ENCODE measurements at regions not wholly inside any gene's neighbourhood (a gene's known extent, or its start where the extent isn't known, plus 50 kb on each side); places are given as distances from the start of the nearest gene placed in this dataset.

GRCh38 chr1:60694980-60695379, 387.4 kb upstream of the NFIA start:
- ChIA-PET CTCF (ENCODE audit: partially characterized antibody) (no interaction called here), POLR2A (ENCODE audit: partially characterized antibody) (no interaction called here)
- H4K91ac ChIP-seq (replicated peaks; ENCODE audit: insufficient read length, low read length), result no peak overlapping the region
- no peak overlapping the region for H2BK20ac ChIP-seq (ENCODE audit: low read length)
- no peak overlapping the region for H2AFZ ChIP-seq (ENCODE audit: low read length)
- H3K4ac ChIP-seq (replicated peaks; ENCODE audit: insufficient read length, low read depth, low read length), result no peak overlapping the region
- no peak overlapping the region for H3K18ac ChIP-seq (ENCODE audit: extremely low read depth, low read length)
- H3K23me2 ChIP-seq (ENCODE audit: low read depth, low read length), result no peaks in the 10 kb centered on the region
- WGBS, 2 experiments (ENCODE audit: extremely low coverage in 1 of 2, insufficient coverage in 1 of 2, insufficient read length in 1 of 2, insufficient replicate concordance in 2 of 2, low coverage in 1 of 2, low lambda C conversion rate in 2 of 2, missing lambda C conversion rate in 1 of 2), result 92% methylated on average over 4 of the region's 4 CpGs; no CpG with 5 or more reads in 1 of the 2 experiments
- H3K23ac ChIP-seq (ENCODE audit: insufficient read length), result no peak overlapping the region
- H3K4me1 ChIP-seq (replicated peaks in 1 of 4; ENCODE audit: control insufficient read depth in 3 of 4, insufficient read depth in 4 of 4, low read length in 3 of 4), result no peaks in the 10 kb centered on the region
- DNase-seq (ENCODE audit: low read depth in 1 of 2, low spot score in 2 of 2), result no peak
- TF ChIP-seq CEBPB (IDR thresholded peaks at IDR 0.05; ENCODE audit: low read depth, low read length) (no peak), SP1 (IDR thresholded peaks at IDR 0.05; ENCODE audit: low read depth, low read length) (no peak), RXRA (IDR thresholded peaks at IDR 0.05; ENCODE audit: insufficient read depth, low read depth, low read length) (no peak)
- H3K14ac ChIP-seq (ENCODE audit: insufficient read length), result no peak overlapping the region
- H4K8ac ChIP-seq (ENCODE audit: extremely low read depth, insufficient read depth, low read length), result no peak overlapping the region
- H2AK5ac ChIP-seq (ENCODE audit: low read depth, low read length), result no peak overlapping the region
- H3K79me1 ChIP-seq (ENCODE audit: low read depth, low read length), result no peaks in the 10 kb centered on the region
- no peak overlapping the region for H2BK5ac ChIP-seq (ENCODE audit: low read depth, low read length)
- no peak overlapping the region for H3K9ac ChIP-seq (replicated peaks in 1 of 4; ENCODE audit: extremely low read depth in 1 of 4, low read depth in 3 of 4, low read length in 3 of 4)
- no peak overlapping the region for H2BK120ac ChIP-seq (replicated peaks; ENCODE audit: low read depth, low read length)
- H3K9me3 ChIP-seq (ENCODE audit: insufficient read depth in 2 of 2, low read depth in 1 of 2, low read length in 1 of 2), result peaks cover 0 to 3% of the 10 kb centered on the region in 2 experiments; a peak in 1 of 4 replicates
- no peak overlapping the region for H3K56ac ChIP-seq (replicated peaks; ENCODE audit: insufficient read length, low read depth, low read length)
- H3K36me3 ChIP-seq (ENCODE audit: control insufficient read depth in 2 of 4, insufficient read depth in 4 of 4, low read length in 3 of 4), result no peaks in the 10 kb centered on the region
- H3K27ac ChIP-seq (ENCODE audit: low read depth, low read length), result no peak overlapping the region
- no peaks in the 10 kb centered on the region for H4K20me1 ChIP-seq (replicated peaks in 1 of 2; ENCODE audit: control insufficient read depth in 1 of 2, insufficient read depth in 2 of 2, low read length in 2 of 2)
- no peaks in the 10 kb centered on the region for H3K79me2 ChIP-seq (ENCODE audit: control insufficient read depth in 1 of 2, insufficient read depth in 2 of 2, low read length in 2 of 2)
- no peak overlapping the region for H2BK12ac ChIP-seq (ENCODE audit: low read depth, low read length)
- H3K4me3 ChIP-seq (ENCODE audit: extremely low read depth in 1 of 4, insufficient read depth in 2 of 4, low read depth in 3 of 4, low read length in 4 of 4), result no peak overlapping the region
- no peak for FAIRE-seq
- no peak overlapping the region for H4K5ac ChIP-seq (ENCODE audit: insufficient read length, low read depth, low read length)
- H3K4me2 ChIP-seq (ENCODE audit: insufficient read depth in 1 of 2, low read depth in 2 of 2, low read length in 2 of 2), result no peak overlapping the region
- H3K27me3 ChIP-seq (replicated peaks in 1 of 4; ENCODE audit: control insufficient read depth in 3 of 4, extremely low read depth in 1 of 4, insufficient read depth in 3 of 4, low read length in 3 of 4), result no peaks in the 10 kb centered on the region
- no peak overlapping the region for H2BK15ac ChIP-seq (ENCODE audit: low read length)
